HL-60 (cell line): ENCODE measurements at regions not wholly inside any gene's neighbourhood (a gene's known extent, or its start where the extent isn't known, plus 50 kb on each side); places are given as distances from the start of the nearest gene placed in this dataset.

Experiments
- CTCF ChIP-seq: IDR thresholded peaks from one replicate; pipeline ENCODE4 v1.5.1; 2011; ENCODE audit warnings: low read length, control low read depth, inconsistent platforms; ENCODE audit not compliant: insufficient read depth
- GABPA ChIP-seq: IDR thresholded peaks from 2 replicates; pipeline ENCODE4 v1.6.1; 2012; ENCODE audit warnings: low read depth
- POLR2AphosphoS5 ChIP-seq: IDR thresholded peaks from 2 replicates; pipeline ENCODE4 v1.6.1; 2012; ENCODE audit warnings: low read depth
- REST ChIP-seq: IDR thresholded peaks from 2 replicates; pipeline ENCODE4 v1.6.1; 2012; ENCODE audit warnings: low read depth; ENCODE audit not compliant: insufficient replicate concordance
- SPI1 ChIP-seq: IDR thresholded peaks from 2 replicates; pipeline ENCODE4 v1.6.1; 2012; ENCODE audit warnings: low read depth, mild to moderate bottlenecking, borderline replicate concordance

DNA sequence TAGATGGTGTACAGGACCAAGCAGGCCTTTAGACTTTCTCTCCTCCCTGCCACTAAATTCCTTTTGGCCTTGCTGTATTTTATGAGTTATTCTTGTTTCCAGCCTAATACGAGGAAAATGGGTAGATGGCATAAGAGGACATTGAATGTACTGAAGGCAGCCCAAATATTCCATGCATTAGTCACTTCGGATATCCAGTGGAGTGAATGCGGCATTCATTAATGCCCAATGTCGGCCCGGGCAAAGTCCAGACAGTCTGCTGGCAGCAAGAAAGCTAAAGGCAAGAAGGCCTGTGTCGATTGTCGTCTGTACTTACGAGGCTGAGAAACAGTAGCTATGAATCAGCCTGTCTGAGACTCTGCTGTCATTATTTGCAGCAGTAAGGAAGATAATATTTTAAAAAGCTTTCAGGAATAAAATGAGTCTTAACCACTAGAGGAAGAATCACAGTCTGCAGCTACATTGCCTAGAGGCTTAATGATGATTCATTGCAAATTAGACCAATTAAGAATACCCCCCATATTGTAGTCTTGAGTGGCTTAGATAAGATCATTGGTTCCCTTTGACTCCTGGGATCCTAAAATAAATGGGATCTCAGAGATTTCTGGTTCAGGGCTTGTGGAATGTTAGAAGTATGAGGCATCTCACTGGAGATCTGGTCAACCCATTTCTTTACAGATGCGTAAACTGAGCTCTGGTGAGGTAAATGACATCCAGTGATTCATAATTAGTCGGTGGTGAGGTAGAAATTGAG lies 534.1 kb upstream of the JAG1 start:
- TF ChIP-seq CTCF: no peak
- no peak for TF ChIP-seq POLR2AphosphoS5
- TF ChIP-seq GABPA: no peak
- no peak for TF ChIP-seq REST
- no peak for TF ChIP-seq SPI1
